ENCODE measurements at regions not wholly inside any gene's neighbourhood (a gene's known extent, or its start where the extent isn't known, plus 50 kb on each side); places are given as distances from the start of the nearest gene placed in this dataset.
"Not testable (repeated sequence)": the region's sequence is repeated elsewhere in the genome, so short reads cannot be mapped to it uniquely, and the experiment has no call there.

DNA sequence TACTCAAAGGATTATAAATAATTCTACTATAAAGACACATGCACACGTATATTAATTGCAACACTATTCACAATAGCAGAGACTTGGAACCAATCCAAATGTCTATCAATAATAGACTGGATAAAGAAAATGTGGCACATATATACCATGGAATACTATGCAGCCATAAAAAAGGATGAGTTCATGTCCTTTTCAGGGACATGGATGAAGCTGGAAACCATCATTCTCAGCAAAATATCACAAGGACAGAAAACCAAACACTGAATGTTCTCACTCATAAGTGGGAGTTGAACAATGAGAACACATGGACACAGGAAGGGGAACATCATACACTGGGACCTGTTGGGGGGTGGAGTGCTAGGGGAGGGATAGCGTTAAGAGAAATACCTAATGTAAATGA is 1052.2 kb upstream of the POU3F4 start:
- not testable (repeated sequence) for H3K23ac ChIP-seq (ENCODE audit: low read depth, low read length, poor library complexity); H2BK12ac ChIP-seq (ENCODE audit: low read length); H3K9me3 ChIP-seq (replicated peaks in 1 of 2; ENCODE audit: control insufficient read depth in 2 of 2, insufficient read depth in 1 of 2, low read depth in 1 of 2, low read length in 2 of 2); H3K27ac ChIP-seq (replicated peaks; ENCODE audit: low read length); H3K27me3 ChIP-seq (ENCODE audit: control insufficient read depth in 3 of 3, insufficient read depth in 3 of 3, low read depth in 1 of 3, low read length in 3 of 3); H3K4me3 ChIP-seq (ENCODE audit: low read length in 2 of 2); H2BK5ac ChIP-seq (ENCODE audit: low read length); H2BK15ac ChIP-seq (ENCODE audit: low read length); H2AK5ac ChIP-seq (ENCODE audit: low read depth, low read length); DNase-seq (ENCODE audit: low spot score); H3K4me1 ChIP-seq (ENCODE audit: control insufficient read depth in 2 of 2, insufficient read depth in 1 of 2, low read depth in 1 of 2, low read length in 2 of 2); H3K18ac ChIP-seq (ENCODE audit: low read length); H3K14ac ChIP-seq (ENCODE audit: low read length); H3K36me3 ChIP-seq (replicated peaks in 1 of 2; ENCODE audit: control insufficient read depth in 2 of 2, insufficient read depth in 2 of 2, low read length in 2 of 2); H3K4me2 ChIP-seq (ENCODE audit: insufficient read depth, low read length, poor library complexity, severe bottlenecking); H3K9ac ChIP-seq (ENCODE audit: low read depth, low read length, poor library complexity); H2BK120ac ChIP-seq (ENCODE audit: low read depth, low read length); H4K91ac ChIP-seq (ENCODE audit: low read depth, low read length, poor library complexity); H3K4ac ChIP-seq (ENCODE audit: low read length); H4K8ac ChIP-seq (ENCODE audit: low read depth, low read length); H2AFZ ChIP-seq (ENCODE audit: low read length); H3K79me1 ChIP-seq (ENCODE audit: low read depth, low read length)
- WGBS, 2 donors (ENCODE audit: extremely low coverage in 2 of 2, insufficient read length in 2 of 2, insufficient replicate concordance in 1 of 2) = no CpG with 5 or more reads among the region's 2 CpGs

DNA sequence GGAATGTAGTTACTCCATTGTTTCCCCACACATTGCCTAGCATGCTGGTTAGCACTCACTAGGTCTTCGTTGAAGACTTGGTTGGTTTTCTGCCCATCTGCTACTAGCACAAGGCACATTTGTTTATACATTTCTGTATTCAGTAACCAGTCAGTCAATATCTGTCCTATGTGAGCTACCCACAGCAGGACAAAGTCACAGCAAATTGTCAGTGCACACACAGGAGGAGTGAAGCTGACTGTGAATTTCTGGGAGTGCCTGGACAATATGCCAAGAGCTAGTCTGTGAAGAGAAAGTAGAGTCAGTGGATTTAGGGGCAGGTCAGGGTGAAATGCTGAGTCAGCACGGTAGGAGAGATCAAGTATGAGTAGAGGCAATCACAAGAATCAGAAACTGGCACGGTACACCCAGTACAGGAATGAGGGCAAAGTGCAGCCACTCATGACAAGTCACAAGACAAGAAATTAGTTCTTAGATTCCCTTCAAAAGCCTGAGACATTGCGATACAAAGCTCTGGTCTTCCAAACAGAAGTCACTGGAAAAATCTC is 1049.8 kb upstream of the POU3F4 start:
- H2BK5ac ChIP-seq (ENCODE audit: low read length) = no peak overlapping the region
- no peak overlapping the region for H3K4me3 ChIP-seq (ENCODE audit: low read length in 2 of 2)
- DNase-seq (ENCODE audit: low spot score) = no peak
- H3K18ac ChIP-seq (ENCODE audit: low read length) = no peak overlapping the region
- H3K14ac ChIP-seq (ENCODE audit: low read length) = no peak overlapping the region
- no peak overlapping the region for H4K8ac ChIP-seq (ENCODE audit: low read depth, low read length)
- no peak overlapping the region for H3K27ac ChIP-seq (replicated peaks; ENCODE audit: low read length)
- H2BK120ac ChIP-seq (ENCODE audit: low read depth, low read length) = no peak overlapping the region
- no peak overlapping the region for H2BK12ac ChIP-seq (ENCODE audit: low read length)
- no peak overlapping the region for H2BK15ac ChIP-seq (ENCODE audit: low read length)
- H3K36me3 ChIP-seq (replicated peaks in 1 of 2; ENCODE audit: control insufficient read depth in 2 of 2, insufficient read depth in 2 of 2, low read length in 2 of 2) = no peaks in the 10 kb centered on the region
- H3K23ac ChIP-seq (ENCODE audit: low read depth, low read length, poor library complexity) = no peak overlapping the region
- H3K27me3 ChIP-seq (ENCODE audit: control insufficient read depth in 3 of 3, insufficient read depth in 3 of 3, low read depth in 1 of 3, low read length in 3 of 3) = no peaks in the 10 kb centered on the region
- no peak overlapping the region for H3K9ac ChIP-seq (ENCODE audit: low read depth, low read length, poor library complexity)
- no peaks in the 10 kb centered on the region for H3K79me1 ChIP-seq (ENCODE audit: low read depth, low read length)
- no CpG with 5 or more reads among the region's 4 CpGs for WGBS, 2 donors (ENCODE audit: extremely low coverage in 2 of 2, insufficient read length in 2 of 2, insufficient replicate concordance in 1 of 2)
- no peak overlapping the region for H3K4ac ChIP-seq (ENCODE audit: low read length)
- H2AK5ac ChIP-seq (ENCODE audit: low read depth, low read length) = no peak overlapping the region
- H3K4me1 ChIP-seq (ENCODE audit: control insufficient read depth in 2 of 2, insufficient read depth in 1 of 2, low read depth in 1 of 2, low read length in 2 of 2) = no peaks in the 10 kb centered on the region
- H3K9me3 ChIP-seq (replicated peaks in 1 of 2; ENCODE audit: control insufficient read depth in 2 of 2, insufficient read depth in 1 of 2, low read depth in 1 of 2, low read length in 2 of 2) = no peaks in the 10 kb centered on the region
- H4K91ac ChIP-seq (ENCODE audit: low read depth, low read length, poor library complexity) = no peak overlapping the region
- H3K4me2 ChIP-seq (ENCODE audit: insufficient read depth, low read length, poor library complexity, severe bottlenecking) = no peak overlapping the region
- H2AFZ ChIP-seq (ENCODE audit: low read length) = no peak overlapping the region

DNA sequence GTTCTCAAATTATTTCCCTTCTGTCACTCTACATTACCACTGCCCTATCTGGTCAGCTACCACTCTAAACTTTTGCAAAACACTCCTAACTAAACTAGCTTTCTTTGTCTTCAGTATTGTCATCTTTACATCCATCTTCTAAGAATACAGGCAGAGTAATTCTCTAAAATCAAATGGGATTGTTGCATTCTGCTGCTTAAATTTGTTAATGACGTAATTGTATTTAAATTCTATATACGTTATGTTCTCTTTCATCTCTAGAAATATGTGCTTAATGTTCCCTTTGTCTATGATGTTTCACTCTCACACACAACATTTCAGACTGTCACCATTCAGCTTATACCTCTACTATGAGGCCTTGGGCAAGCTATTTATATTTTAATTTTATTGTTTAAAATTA is 1041.1 kb upstream of the POU3F4 start:
- DNase-seq (ENCODE audit: low spot score) = no peak
- no peak overlapping the region for H3K4ac ChIP-seq (ENCODE audit: low read length)
- H2BK5ac ChIP-seq (ENCODE audit: low read length) = no peak overlapping the region
- no peak overlapping the region for H4K91ac ChIP-seq (ENCODE audit: low read depth, low read length, poor library complexity)
- no peak overlapping the region for H2BK120ac ChIP-seq (ENCODE audit: low read depth, low read length)
- H2BK12ac ChIP-seq (ENCODE audit: low read length) = no peak overlapping the region
- no peaks in the 10 kb centered on the region for H3K79me1 ChIP-seq (ENCODE audit: low read depth, low read length)
- no peak overlapping the region for H3K4me2 ChIP-seq (ENCODE audit: insufficient read depth, low read length, poor library complexity, severe bottlenecking)
- no peaks in the 10 kb centered on the region for H3K4me1 ChIP-seq (ENCODE audit: control insufficient read depth in 2 of 2, insufficient read depth in 1 of 2, low read depth in 1 of 2, low read length in 2 of 2)
- WGBS, 2 donors (ENCODE audit: extremely low coverage in 2 of 2, insufficient read length in 2 of 2, insufficient replicate concordance in 1 of 2) = no CpG with 5 or more reads among the region's 2 CpGs
- H3K18ac ChIP-seq (ENCODE audit: low read length) = no peak overlapping the region
- H2AFZ ChIP-seq (ENCODE audit: low read length) = no peak overlapping the region
- no peak overlapping the region for H3K27ac ChIP-seq (replicated peaks; ENCODE audit: low read length)
- H2AK5ac ChIP-seq (ENCODE audit: low read depth, low read length) = no peak overlapping the region
- no peaks in the 10 kb centered on the region for H3K27me3 ChIP-seq (ENCODE audit: control insufficient read depth in 3 of 3, insufficient read depth in 3 of 3, low read depth in 1 of 3, low read length in 3 of 3)
- H3K4me3 ChIP-seq (ENCODE audit: low read length in 2 of 2) = no peak overlapping the region
- H3K14ac ChIP-seq (ENCODE audit: low read length) = no peak overlapping the region
- no peak overlapping the region for H2BK15ac ChIP-seq (ENCODE audit: low read length)
- no peak overlapping the region for H3K9ac ChIP-seq (ENCODE audit: low read depth, low read length, poor library complexity)
- no peak overlapping the region for H3K23ac ChIP-seq (ENCODE audit: low read depth, low read length, poor library complexity)
- H3K9me3 ChIP-seq (replicated peaks in 1 of 2; ENCODE audit: control insufficient read depth in 2 of 2, insufficient read depth in 1 of 2, low read depth in 1 of 2, low read length in 2 of 2) = no peaks in the 10 kb centered on the region
- H4K8ac ChIP-seq (ENCODE audit: low read depth, low read length) = no peak overlapping the region
- H3K36me3 ChIP-seq (replicated peaks in 1 of 2; ENCODE audit: control insufficient read depth in 2 of 2, insufficient read depth in 2 of 2, low read length in 2 of 2) = no peaks in the 10 kb centered on the region
